HG02973 (cell line): ENCODE measurements at regions not wholly inside any gene's neighbourhood (a gene's known extent, or its start where the extent isn't known, plus 50 kb on each side); places are given as distances from the start of the nearest gene placed in this dataset.
"Not testable (repeated sequence)": the region's sequence is repeated elsewhere in the genome, so short reads cannot be mapped to it uniquely, and the experiment has no call there.

Experiments used
- ATAC-seq: cut with Tn5 transposase; IDR thresholded peaks from one replicate; pipeline ENCODE4 v1.9.1; 2021; ENCODE audit warnings: moderate library complexity; ENCODE audit not compliant: unreplicated experiment

DNA sequence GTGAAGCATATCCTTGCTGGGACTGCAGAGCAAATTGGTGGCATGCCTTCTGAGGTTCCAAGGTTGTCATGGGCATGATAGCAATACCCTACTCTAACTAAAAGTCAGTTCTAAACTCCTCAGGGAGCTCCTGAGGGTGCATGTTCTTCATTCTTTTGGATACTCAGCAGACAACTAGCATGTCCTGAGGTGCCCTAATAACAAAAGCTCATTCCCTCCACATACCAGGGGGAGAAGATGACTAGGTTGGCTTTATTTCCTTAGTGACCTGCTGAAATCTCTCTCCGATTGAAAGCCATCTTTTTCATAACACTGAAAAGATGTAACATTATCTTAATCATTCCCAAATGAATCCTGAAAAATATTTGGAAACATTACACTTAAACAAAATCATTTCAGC lies 188.7 kb upstream of the IGF1 start:
- ATAC-seq = no peak

DNA sequence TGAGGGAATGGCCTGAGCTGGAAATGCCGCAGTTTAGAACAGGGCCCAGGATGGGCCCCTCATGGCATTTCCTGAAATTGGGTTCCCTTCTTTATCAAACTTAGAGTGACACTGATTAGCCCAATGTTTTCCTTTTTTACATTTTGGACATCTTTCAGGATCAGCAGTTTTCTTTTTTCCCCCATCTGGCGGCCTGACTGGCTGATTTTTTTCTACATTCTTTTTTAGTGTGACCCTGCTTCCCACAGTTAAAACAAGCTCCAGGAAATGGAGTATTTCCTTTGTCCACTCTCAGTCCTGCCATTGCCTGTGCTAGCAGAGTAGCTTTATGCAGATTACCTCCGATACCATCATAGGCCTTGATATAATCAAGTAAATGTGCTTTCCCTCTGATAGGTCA lies 185.8 kb upstream of the IGF1 start:
- not testable (repeated sequence) for ATAC-seq

DNA sequence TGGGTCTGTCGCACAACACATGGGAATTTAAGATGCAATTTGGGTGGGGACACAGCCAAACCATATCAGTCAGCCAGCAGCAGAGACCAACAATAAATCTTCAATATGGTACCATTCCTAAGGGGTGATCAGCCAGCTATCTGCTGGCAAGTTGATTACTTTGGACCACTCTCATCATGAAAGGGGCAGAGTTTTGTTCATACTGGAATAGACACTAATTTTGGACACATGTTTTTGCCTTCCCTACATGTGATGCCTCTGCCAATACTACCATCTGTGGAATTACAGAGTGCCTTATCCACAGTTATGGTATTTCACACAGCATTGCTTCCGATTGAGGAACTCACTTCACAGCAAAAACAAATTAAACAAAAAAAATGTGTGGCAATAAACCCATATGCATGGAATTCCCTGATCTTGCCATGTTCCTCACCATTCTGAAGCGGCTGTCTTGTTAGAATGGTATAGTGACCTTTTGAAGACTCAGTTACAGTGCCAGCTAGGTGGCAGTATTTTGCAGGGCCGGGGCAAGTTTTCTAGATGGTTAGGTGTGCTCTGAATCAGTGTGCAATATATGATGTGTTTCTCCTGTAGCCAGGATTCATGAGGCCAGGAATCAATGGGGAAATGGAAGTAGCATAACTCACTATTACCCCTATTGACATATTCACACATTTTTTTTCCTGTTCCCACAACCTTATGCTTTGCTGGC lies 179.0 kb upstream of the IGF1 start:
- ATAC-seq = no peak

DNA sequence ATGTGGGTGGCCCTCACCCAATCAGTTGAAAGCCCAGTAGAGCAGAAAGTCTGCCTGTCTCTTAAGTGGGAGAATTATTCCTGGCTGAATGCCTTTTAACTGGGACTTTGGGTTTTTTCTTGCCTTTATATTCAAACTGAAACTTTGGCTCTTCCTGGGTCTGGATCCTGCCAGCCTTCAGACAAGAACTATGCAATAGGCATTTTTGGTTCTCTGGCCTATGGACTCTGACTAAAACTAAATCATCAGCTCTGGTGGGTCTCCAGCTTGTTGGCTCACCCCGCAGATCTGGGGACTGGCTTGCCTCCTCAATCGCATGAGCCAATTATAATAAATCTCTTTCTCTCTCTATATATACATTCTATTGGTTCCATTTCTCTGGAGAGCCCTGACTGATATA lies 173.0 kb upstream of the IGF1 start:
- ATAC-seq = no peak

DNA sequence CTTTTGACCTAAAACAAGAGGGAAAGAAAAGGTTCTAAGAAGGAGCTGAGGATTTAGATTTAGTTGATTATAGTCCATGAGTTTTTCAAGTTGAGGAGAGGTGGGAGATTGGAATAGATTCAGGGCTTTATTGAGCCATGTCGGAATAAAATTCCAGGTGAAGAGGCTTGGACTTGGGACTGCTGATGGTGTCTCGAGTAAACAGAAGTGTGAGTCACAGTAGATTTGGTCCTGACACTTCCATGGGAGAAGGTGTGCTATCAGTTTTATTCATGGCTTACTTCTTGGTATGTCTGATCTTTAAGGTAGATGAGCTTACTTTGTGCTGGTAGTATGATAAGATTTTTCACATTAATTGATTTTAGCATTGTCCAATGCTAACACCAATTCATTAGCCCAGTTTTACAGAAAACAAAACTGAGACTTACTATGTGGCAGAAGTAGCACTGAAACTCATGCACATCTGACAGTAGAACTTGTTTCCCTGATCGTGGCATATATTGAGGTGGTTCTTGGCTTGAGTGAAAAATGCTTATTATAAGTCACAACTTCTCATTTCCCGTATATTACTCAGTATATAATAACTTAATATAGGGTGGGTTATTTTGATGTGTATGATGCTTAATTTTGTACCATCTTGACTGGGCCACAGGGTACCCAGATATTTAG lies 172.4 kb upstream of the IGF1 start:
- no peak for ATAC-seq

DNA sequence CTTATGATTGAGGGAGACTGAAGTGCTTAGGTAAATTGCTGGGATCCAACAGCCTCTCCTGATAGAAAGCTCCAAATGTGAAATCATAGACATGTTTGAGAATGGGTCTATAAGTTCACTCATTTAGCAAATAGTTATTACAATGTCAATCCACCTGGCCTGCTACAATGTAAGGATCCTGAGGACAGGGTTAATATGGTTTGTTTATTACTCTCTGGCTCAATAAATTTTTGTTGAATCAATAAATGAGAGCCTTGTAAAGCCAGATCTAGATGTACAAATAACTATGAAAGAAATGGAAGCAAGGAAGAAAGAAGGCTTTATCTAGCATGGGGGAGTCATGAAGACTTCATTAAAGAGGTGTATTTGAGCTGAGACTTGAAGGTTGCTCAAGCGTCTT lies 165.6 kb upstream of the IGF1 start:
- no peak for ATAC-seq

DNA sequence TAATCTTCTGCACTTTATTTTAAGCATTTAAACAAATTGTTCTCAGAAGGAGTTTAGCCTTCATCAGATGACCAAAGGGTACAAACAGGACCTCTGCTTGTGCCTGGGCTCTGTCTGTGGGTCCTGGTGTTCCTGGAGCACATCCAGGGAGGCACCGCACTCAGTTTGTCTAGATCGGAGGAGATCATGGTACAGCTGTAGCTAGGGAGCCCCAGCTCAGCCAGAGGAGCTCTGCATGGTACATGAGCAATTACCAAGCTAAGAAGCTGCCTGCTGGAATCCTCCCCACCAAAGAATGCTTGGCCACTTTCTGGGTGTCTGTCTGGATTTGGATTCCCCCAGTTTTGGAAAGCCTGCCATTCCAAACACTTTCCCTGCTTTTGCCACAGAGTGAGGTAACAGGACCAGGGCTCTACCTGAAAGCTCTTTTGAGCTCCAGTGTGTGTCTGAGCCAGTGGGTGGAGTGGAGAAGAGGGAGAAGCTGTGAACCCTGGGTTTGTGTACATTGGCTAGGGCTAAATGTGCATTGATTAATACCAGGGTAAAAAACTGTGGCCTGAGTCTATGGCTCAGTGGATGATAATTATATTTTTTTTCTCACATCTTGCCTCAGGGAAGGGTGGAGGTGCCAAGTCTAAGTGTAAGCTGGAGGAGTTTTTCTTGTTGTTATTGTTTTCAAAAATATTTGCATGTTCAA lies 163.7 kb upstream of the IGF1 start:
- no peak for ATAC-seq

DNA sequence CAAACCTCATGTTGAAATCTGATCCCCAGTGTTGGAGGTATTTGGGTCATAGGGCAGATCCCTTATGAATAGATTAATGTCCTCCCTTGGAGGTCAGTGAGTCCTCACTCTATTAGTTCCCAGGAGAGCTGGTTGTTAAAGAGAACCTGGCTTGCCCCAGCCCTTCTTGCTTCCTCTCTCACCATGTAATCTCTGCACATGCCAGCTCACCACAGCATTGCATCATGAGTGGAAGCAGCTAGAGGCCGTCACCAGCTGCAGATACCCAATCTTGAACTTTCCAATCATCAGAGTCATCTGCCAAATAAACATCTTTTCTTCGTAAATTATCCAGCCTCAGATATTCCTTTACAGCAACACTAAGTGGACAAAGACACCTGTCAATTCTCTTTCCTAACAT lies 161.8 kb upstream of the IGF1 start:
- ATAC-seq = no peak

DNA sequence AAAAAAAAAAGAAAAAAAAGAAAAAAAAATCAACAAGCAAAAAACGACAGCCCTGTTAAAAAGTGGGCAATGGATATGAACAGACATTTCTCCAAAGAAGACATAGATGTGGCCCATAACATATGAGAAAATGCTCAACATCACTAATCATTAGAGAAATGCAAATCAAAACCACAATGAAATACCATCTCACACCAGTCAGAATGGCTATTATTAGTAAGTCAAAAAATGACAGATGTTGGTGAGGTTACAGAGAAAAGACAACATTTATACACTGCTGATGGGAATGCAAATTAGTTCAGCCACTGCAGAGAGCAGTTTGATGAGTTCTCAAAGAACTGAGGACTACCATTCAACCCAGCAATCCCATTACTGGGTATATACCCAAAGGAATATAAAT lies 160.3 kb upstream of the IGF1 start:
- peak; percentile 50 for ATAC-seq

DNA sequence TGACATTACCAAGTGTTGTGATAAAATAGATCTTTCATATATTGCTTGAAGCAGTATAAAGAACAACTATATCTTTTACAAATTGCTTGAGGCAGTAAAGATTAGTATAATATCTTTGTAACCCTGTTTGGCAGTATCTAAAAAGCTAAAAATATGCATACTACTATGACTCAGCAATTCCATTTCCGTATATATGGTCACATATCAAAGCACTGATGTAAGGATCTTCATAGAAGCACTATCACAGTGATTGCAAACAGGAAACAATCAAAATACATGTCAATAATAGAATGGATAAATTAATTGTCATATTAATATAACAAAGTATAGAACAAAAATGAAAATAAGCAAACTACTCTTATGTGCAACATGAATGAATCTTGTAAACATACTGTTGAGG lies 158.4 kb upstream of the IGF1 start:
- no peak for ATAC-seq

DNA sequence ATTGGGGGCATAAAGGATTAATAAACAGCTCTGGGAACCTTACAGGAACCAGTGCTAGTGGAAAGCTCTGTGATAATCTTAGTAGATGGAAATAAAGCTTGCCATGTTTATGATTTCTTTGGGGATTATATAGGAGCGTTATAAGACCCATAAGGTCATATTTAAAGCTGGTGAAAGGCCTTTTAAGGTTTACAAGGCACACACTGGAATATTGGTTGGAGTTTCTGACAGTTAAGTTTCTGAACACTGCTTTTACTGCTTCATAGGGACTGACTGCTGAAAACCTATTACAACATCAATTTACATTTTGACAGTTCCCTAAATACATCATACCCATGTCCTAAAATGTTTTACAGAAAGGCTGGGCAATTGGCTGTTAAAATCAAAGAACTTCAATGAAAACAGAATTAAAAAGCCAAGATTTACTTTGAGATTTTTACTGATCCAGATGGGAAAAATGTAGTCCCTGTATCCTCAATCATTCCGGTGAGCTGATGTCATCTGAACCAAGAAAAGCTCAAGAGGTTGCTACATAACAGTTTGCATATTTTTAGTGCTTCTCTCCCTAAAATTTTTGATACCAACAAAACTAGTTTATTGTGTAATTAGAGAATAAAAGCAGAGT lies 153.7 kb upstream of the IGF1 start:
- no peak for ATAC-seq

DNA sequence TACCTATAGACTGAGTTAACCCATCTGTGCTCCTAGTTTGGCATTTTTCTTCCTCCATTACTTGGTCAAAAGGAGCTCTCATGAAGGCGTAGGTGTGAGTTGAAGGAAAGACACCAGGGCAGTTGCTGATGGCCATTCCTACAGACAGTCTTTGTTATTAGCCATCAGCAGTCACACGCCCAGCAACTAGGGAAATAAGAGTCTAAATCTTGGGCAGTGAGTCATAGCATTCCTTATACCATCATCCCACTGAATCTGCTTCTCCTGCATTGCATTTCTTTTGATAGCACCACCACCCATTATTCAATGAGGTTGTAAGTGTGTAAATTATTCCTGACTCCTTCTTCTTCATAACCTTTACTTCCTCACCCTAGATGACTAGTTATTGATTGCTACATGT lies 150.9 kb upstream of the IGF1 start:
- no peak for ATAC-seq

DNA sequence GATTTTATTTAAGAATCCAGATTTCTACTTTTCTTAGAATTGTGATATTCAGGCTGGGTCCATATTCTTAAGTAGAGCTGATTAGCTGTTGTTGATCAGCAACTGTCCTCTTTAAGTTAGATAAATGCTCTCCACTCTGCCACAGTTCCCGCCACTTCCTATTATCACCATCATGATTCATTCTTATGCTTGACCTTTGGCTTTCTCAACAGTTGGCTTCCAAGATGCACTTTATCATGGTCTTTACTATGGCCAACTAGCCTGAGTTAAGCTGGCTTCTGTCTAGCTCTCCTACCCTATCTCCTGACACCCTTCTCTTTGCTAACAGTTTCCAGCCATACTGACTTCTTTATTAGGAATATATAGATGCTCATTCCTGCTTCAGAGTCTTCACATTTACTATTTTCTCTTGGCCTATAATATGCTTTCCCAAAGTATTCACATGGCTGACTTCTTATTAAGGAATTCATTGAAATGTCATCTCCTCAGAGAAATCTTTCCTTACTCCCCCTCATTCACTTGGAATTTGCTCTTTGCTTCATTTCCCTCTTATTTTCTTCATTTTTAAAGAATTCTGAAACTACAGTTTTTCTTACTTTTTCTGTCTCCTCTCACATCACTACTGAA lies 149.0 kb upstream of the IGF1 start:
- no peak for ATAC-seq

DNA sequence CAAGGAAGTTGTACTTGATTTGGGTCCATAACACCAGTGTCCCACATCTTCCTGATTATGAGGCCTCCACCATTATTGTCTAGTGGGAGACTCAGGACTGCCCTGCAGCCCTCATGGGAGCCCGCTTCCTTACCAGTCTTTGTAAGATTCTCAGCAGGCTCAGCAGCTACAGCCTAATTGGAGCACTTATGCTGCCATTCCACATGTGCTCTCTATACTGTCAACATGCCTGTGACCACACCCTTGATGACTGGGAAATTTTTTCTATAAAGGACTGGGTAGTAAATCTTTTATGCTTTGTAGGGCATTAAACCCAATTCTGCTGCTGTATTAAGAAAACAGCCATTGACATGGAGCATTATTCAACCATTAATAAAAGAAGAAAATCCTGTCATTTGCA lies 145.5 kb upstream of the IGF1 start:
- ATAC-seq = no peak

DNA sequence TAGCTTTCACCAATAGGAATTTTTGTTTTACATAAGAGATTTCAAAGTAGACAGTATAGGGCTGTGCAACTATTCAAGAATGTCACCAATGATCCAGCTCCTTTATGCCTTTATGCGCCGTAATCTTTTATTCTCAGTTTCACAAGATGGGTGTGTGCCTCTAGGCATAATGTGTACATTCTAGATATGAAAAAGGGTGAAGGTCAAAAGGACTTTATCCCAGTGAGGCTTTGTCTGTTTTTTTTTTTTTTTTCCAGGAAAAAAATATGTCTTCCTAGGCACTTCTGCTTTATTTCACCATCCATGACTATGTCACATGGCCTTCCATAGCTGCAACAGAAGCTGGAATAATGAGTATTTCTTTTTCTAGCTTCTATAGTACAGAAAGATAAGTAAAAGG lies 142.3 kb upstream of the IGF1 start:
- ATAC-seq = no peak

DNA sequence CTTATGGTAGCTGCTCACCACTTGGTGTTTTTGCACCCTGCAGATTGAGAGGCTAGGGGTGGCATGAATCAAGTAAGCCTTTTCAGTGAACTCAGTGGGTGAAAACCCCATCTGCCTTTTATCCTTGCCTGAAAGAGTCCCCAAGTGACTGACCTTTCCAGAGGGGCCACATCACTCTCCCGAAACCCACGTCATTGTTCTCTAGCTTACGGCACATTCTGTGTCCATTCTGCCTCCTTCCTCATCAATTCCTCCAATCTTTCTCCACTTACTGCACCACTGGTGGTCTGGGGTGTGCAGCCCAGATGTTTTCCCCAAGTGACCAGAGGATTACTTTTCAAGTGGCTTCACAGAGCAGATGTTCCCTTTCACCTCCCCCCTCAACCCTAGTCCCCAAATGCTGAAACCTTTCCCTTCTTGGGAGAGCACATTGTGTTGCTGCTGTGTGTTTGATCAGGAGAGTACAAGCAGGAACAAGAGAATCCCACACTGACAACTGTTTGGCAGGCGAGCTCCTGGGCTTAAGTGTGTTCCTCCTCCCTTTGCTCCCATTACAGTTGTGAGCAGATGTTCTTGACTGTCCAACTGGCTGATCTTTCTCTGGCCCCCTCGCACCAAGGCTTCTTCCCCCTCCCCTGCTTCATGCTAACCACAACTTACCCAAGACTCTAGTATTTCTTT lies 138.0 kb upstream of the IGF1 start:
- no peak for ATAC-seq

DNA sequence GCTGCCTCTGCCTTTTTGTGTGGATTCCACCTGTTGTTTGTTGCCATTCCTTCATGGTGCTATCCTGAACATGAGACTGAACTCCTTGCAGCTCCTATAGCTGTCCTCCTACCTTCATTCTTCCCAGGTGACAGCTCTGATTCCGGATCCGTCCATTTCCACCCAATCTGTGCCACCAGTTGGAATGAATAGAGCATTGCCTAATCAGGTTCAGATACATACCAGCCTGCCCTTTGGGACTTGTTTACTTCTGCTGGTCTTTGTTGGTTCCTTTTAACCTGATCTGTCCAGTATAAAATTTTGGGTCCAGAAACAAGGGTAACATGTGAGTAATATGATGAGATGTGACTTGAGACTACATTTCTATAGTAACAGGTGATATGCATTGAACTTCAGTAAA lies 136.3 kb upstream of the IGF1 start:
- ATAC-seq = no peak

DNA sequence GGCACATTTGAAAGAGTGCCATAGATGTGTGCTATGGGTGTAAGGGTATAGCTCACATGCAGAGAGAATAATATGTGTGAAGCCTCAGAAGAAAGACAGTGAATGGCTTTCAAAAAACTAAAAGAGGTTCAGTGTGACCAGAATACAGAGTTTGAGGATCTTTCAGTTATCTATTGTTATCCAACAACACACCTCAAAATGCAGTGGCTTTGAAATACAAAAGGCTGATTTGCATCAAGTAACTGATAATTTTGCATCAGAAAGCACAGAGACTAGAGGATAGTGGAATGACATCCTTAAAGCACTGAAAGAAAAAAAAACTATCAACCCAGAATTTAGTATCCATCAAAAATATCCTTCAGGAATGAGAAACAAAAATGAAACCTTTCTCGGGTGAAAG lies 131.6 kb upstream of the IGF1 start:
- ATAC-seq = no peak

DNA sequence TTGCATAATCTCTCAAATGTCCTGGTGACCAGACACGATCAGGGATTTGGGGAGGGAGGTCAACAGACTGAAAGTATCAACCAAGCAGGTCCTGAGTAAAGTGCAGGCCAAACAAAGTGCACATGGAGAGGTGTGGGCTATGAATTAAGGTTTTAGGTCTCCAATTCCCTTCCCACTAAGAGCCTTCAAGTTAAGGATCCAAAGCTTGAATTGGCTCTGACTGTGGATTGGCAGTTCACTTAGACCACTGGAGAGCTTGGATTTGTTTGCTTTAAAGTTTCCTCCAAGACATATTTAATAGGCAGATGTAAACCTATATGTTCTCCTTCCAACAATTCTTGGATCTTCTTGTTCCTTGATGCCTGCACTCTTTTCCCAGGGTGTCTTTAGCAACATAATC lies 129.6 kb upstream of the IGF1 start:
- no peak for ATAC-seq

DNA sequence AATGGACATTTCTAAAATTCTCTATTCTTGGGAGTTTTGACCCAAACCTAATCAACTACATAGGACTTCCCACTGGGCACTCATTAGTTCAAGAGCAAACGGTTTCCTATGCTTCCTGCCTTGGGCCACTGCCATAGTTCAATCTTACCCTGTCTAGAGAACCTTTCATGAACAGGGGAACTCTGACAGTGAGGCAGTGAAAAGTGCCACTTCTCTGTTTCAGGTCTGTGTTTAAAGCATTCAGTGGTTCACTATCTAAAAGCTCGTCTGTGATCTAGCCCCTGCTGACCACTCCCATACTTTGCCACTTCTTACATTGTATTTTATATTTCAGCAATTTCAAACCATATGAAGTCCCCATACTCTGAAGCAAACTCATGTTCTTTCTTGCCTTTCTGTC lies 122.7 kb upstream of the IGF1 start:
- ATAC-seq = no peak

DNA sequence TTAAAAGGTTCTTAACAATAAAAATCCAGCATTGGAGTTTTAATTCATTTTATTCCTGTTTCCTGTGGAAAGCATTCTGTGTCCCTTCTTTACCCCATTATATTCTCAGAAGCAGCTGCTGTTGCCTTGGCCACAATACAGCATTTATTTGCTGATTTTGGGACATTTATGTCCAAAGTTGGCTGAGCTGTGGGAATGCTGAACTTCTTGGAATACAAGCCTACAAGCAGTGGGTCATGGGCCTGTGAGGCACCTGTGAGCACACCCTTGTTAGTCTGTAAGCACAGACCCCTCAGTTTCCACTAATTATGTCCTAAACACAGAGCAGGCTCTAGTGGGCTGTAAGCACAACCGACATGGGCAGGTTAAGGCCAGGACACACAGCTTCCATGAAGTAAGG lies 122.2 kb upstream of the IGF1 start:
- no peak for ATAC-seq
